ENCODE measurements at regions not wholly inside any gene's neighbourhood (a gene's known extent, or its start where the extent isn't known, plus 50 kb on each side); places are given as distances from the start of the nearest gene placed in this dataset.

DNA sequence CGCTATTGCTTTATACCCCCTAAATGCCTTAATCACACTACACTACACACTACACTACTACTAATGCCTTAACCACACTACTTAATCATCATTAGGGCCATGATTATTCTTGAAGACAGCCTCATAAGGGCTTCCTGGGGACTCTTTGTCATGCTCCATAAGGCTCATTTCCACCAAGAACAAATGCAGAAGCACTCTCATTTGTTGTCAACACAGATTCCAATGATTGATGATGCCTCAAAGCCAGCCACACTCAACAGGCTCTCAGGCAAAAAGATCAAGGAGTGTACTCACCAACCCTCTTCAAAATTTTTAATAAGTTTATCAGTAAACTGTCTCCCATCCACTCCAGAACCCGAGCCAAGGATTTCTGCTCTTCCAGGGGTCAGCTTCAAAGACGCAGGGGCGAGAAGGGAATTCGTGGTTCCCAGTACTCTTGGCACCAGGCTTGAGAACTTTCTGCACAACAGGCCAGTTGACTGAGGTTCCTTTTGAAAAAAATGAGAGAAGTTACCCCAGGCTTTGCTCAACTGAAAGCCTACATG, 204.7 kb upstream of the GUCY1A2 start:
- no peak for TF ChIP-seq POLR2A (IDR thresholded peaks at IDR 0.05)
- TF ChIP-seq, protein P1, sequence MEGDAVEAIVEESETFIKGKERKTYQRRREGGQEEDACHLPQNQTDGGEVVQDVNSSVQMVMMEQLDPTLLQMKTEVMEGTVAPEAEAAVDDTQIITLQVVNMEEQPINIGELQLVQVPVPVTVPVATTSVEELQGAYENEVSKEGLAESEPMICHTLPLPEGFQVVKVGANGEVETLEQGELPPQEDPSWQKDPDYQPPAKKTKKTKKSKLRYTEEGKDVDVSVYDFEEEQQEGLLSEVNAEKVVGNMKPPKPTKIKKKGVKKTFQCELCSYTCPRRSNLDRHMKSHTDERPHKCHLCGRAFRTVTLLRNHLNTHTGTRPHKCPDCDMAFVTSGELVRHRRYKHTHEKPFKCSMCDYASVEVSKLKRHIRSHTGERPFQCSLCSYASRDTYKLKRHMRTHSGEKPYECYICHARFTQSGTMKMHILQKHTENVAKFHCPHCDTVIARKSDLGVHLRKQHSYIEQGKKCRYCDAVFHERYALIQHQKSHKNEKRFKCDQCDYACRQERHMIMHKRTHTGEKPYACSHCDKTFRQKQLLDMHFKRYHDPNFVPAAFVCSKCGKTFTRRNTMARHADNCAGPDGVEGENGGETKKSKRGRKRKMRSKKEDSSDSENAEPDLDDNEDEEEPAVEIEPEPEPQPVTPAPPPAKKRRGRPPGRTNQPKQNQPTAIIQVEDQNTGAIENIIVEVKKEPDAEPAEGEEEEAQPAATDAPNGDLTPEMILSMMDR (IDR thresholded peaks at IDR 0.05): no peak
- H3K36me3 ChIP-seq (replicated peaks in 1 of 2; ENCODE audit: insufficient read depth in 1 of 2, low read depth in 2 of 2): no peaks in the 10 kb centered on the region
- 51 to 60% methylated on average over 5 of the region's 5 CpGs for WGBS, 2 donors
- H3K4me1 ChIP-seq: no peaks in the 10 kb centered on the region
- intact Hi-C loops (cut with DNase I): no loop called here
- no peak for DNase-seq
- ATAC-seq: no peak
- no peaks in the 10 kb centered on the region for H3K27me3 ChIP-seq
- no peaks in the 10 kb centered on the region for H3K9me3 ChIP-seq
- H3K4me3 ChIP-seq: no peak overlapping the region
- H3K27ac ChIP-seq: no peak overlapping the region

DNA sequence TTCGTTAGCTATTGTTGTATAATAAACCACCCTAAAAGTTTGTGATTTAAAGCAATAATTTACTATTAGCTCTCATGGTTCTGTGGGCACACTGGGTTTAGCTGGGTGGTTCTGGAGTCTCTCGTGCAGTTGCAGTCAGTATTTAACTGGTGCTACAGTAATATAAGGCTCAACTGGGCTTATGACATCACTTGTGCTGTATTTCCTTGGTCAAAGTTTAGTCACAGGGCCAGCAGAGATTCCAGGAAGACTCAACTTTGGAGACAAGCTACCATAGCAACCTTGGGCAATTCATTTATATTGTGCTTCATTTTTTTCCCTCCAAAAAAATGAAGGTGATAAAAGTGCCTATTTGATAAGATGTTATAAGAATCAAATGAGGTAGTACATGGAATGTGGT, 204.2 kb upstream of the GUCY1A2 start:
- Histone ChIP-seq H3K27me3 (no peaks in the 10 kb centered on the region), H3K4me3 (no peak overlapping the region), H3K36me3 (replicated peaks in 1 of 2; ENCODE audit: insufficient read depth in 1 of 2, low read depth in 2 of 2) (no peaks in the 10 kb centered on the region), H3K9me3 (no peaks in the 10 kb centered on the region), H3K4me1 (no peaks in the 10 kb centered on the region), H3K27ac (no peak overlapping the region)
- TF ChIP-seq, protein P1 (IDR thresholded peaks at IDR 0.05): no peak
- no peak for TF ChIP-seq POLR2A (IDR thresholded peaks at IDR 0.05)
- WGBS, 2 donors: 56 to 84% methylated on average over 2 of the region's 2 CpGs
- intact Hi-C loops (cut with DNase I): no loop called here
- DNase-seq (no peak), ATAC-seq (no peak)

DNA sequence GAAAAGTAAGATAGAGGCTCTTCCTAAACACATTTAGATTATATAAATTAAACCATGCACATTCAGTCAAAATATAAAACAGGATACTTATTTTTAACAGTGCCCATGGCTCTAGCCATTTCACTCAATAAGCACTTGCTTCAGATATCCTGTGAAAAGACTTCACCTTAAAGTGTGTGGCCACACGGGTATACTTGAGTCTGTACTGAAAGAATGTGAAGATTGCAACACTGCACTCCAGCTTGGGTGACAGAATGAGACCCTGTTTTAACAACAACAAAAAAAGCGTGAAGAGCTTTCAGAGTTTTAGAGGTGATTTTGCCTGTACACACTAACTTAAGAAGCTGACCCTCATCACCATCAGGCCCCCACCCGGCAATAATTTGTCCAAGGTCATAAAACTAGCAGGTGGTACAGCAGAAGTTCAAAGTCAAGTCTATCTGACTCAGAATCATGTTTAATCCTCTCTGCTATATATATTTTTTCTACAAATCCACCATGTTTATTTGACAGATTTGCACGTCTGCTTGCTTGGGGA, 203.5 kb upstream of the GUCY1A2 start:
- Histone ChIP-seq H3K36me3 (replicated peaks in 1 of 2; ENCODE audit: insufficient read depth in 1 of 2, low read depth in 2 of 2) (no peaks in the 10 kb centered on the region), H3K4me1 (no peaks in the 10 kb centered on the region), H3K4me3 (no peak overlapping the region), H3K27ac (no peak overlapping the region), H3K27me3 (no peaks in the 10 kb centered on the region), H3K9me3 (no peaks in the 10 kb centered on the region)
- DNase-seq: no peak
- WGBS, 2 donors: 57 to 69% methylated on average over 4 of the region's 4 CpGs
- TF ChIP-seq, protein P1 (IDR thresholded peaks at IDR 0.05): no peak
- no peak for TF ChIP-seq POLR2A (IDR thresholded peaks at IDR 0.05)
- intact Hi-C loops (cut with DNase I): no loop called here
- ATAC-seq: no peak

DNA sequence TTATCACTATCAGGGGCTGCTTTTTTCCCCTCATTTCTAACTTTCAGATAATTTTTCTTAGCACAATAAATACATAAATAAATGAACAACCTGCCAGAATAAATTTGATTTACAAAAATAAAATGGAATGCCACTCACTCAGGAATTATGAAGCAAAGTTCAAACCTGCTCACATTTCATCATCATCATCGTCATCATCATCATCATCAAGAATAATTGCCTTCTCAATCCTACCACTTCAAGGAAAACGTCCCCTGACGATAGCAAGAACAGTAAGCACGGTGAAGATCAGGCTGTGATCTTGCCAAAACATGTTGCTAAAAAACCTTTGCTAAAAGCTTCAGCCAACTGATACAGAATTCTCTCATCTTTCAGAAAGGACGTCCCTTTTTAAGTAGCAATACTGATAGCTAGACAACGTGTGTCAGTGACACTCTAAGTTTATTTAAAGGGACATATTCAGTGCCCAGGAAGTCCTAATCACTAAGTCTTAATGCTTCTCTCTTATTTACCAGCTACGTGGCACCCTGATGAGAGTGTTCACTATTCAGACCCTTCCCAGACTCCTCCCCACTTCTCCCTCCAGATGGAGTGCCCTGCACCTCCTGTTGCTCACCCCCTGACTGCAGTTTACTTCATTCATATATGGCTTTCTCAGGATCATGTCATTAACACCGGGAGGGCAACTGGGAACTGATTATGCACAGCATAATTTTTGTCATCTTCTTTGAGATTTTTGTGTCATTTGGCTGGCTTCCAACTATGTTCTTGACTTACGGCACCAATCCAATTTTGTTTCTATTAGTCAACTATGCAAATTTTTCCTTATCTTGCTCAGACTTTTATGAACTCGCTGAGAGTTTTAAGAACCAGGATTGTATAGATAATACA, 200.1 kb upstream of the GUCY1A2 start:
- Histone ChIP-seq H3K27me3 (no peaks in the 10 kb centered on the region), H3K27ac (no peak overlapping the region), H3K4me3 (no peak overlapping the region), H3K36me3 (replicated peaks in 1 of 2; ENCODE audit: insufficient read depth in 1 of 2, low read depth in 2 of 2) (no peaks in the 10 kb centered on the region), H3K9me3 (no peaks in the 10 kb centered on the region), H3K4me1 (no peaks in the 10 kb centered on the region)
- ATAC-seq: no peak
- WGBS, 2 donors: 30% methylated on average over 10 of the region's 10 CpGs
- intact Hi-C loops (cut with DNase I): no loop called here
- DNase-seq: no peak
- TF ChIP-seq, protein P1 (IDR thresholded peaks at IDR 0.05): no peak
- no peak for TF ChIP-seq POLR2A (IDR thresholded peaks at IDR 0.05)
